ENCODE measurements at regions not wholly inside any gene's neighbourhood (a gene's known extent, or its start where the extent isn't known, plus 50 kb on each side); places are given as distances from the start of the nearest gene placed in this dataset.

- no peak for DNase-seq
Measured at GRCh38 chr11:69366591-69366990, 72.6 kb downstream of the MYEOV start.

GRCh38 chr11:69367211-69367964 is 73.4 kb downstream of the MYEOV start:
- DNase-seq, result no peak

GRCh38 chr11:69368119-69368880 is 74.3 kb downstream of the MYEOV start:
- no peak for DNase-seq

- no peak for DNase-seq
Measured at GRCh38 chr11:69369210-69369825, 75.4 kb downstream of the MYEOV start.

GRCh38 chr11:69369945-69370344 is 76.0 kb downstream of the MYEOV start:
- DNase-seq, result no peak

- no peak for DNase-seq
Measured at GRCh38 chr11:69370984-69371709, 77.2 kb downstream of the MYEOV start.

- no peak for DNase-seq
Measured at GRCh38 chr11:69371731-69372588, 78.0 kb downstream of the MYEOV start.

GRCh38 chr11:69372589-69373250 is 78.8 kb downstream of the MYEOV start:
- no peak for DNase-seq

GRCh38 chr11:69373251-69373635 is 79.3 kb downstream of the MYEOV start:
- DNase-seq, result no peak

GRCh38 chr11:69374110-69374945 is 80.4 kb downstream of the MYEOV start:
- no peak for DNase-seq

- no peak for DNase-seq
Measured at GRCh38 chr11:69374946-69375310, 81.0 kb downstream of the MYEOV start.

GRCh38 chr11:69375316-69376154 is 81.6 kb downstream of the MYEOV start:
- DNase-seq, result no peak

- no peak for DNase-seq
Measured at GRCh38 chr11:69376155-69377028, 82.4 kb downstream of the MYEOV start.

- DNase-seq, result no peak
Measured at GRCh38 chr11:69377029-69377952, 83.3 kb downstream of the MYEOV start.

GRCh38 chr11:69377953-69378302 is 84.0 kb downstream of the MYEOV start:
- no peak for DNase-seq

- DNase-seq, result no peak
Measured at GRCh38 chr11:69378303-69379141, 84.6 kb downstream of the MYEOV start.

- DNase-seq, result no peak
Measured at GRCh38 chr11:69380451-69380901, 86.5 kb downstream of the MYEOV start.

Data from CD4-positive, alpha-beta T cell treated with Interleukin-17A for 1 hour (primary cell).